WI38 (cell line): ENCODE measurements at regions not wholly inside any gene's neighbourhood (a gene's known extent, or its start where the extent isn't known, plus 50 kb on each side); places are given as distances from the start of the nearest gene placed in this dataset.

Experiments
- H3K4me3 ChIP-seq: 2 replicates; pipeline ENCODE4 v1.5.1; 2011; ENCODE audit warnings: low read depth, mild to moderate bottlenecking, control low read depth, low read length
- CTCF ChIP-seq: IDR thresholded peaks from 2 replicates; pipeline ENCODE4 v1.5.1; 2012; ENCODE audit warnings: low read depth, mild to moderate bottlenecking, control low read depth, low read length

- no peak overlapping the region for H3K4me3 ChIP-seq
- no peak for TF ChIP-seq CTCF
Measured at GRCh38 chr2:195520671-195521155, 136.3 kb upstream of the SLC39A10 start.

- H3K4me3 ChIP-seq: no peak overlapping the region
- TF ChIP-seq CTCF: no peak
Measured at GRCh38 chr2:195515551-195515950, 141.5 kb upstream of the SLC39A10 start.

- TF ChIP-seq CTCF: no peak
- H3K4me3 ChIP-seq: no peak overlapping the region
Measured at GRCh38 chr2:195514365-195514764, 142.7 kb upstream of the SLC39A10 start.

- no peak for TF ChIP-seq CTCF
- no peak overlapping the region for H3K4me3 ChIP-seq
Measured at GRCh38 chr2:195513119-195513518, 143.9 kb upstream of the SLC39A10 start.

GRCh38 chr2:195509551-195509950, 147.5 kb upstream of the SLC39A10 start:
- no peak for TF ChIP-seq CTCF
- H3K4me3 ChIP-seq: no peak overlapping the region

- H3K4me3 ChIP-seq: no peak overlapping the region
- TF ChIP-seq CTCF: no peak
Measured at GRCh38 chr2:195508139-195508455, 148.9 kb upstream of the SLC39A10 start.

GRCh38 chr2:195507447-195508138, 149.4 kb upstream of the SLC39A10 start:
- no peak for TF ChIP-seq CTCF
- H3K4me3 ChIP-seq: no peak overlapping the region
